GM21825 (cell line): ENCODE measurements at regions not wholly inside any gene's neighbourhood (a gene's known extent, or its start where the extent isn't known, plus 50 kb on each side); places are given as distances from the start of the nearest gene placed in this dataset.
"Not testable (repeated sequence)": the region's sequence is repeated elsewhere in the genome, so short reads cannot be mapped to it uniquely, and the experiment has no call there.

Source experiments
- ATAC-seq: cut with Tn5 transposase; IDR thresholded peaks from one replicate; pipeline ENCODE4 v1.9.1; 2021; ENCODE audit warnings: mild to moderate bottlenecking, moderate library complexity; ENCODE audit not compliant: unreplicated experiment

GRCh38 chr5:174612686-174613085, 111.7 kb upstream of the MSX2 start:
- no peak for ATAC-seq

- ATAC-seq = no peak
These were observed 109.8 kb upstream of the MSX2 start for GRCh38 chr5:174614500-174615135.

GRCh38 chr5:174616036-174616435, 108.3 kb upstream of the MSX2 start:
- ATAC-seq = no peak

- ATAC-seq = no peak
These were observed 107.1 kb upstream of the MSX2 start for GRCh38 chr5:174617285-174617684.

GRCh38 chr5:174617910-174618309, 106.5 kb upstream of the MSX2 start:
- no peak for ATAC-seq

- ATAC-seq = no peak
These were observed 105.8 kb upstream of the MSX2 start for GRCh38 chr5:174618589-174618988.

GRCh38 chr5:174622067-174622466, 102.3 kb upstream of the MSX2 start:
- no peak for ATAC-seq

- ATAC-seq = no peak
These were observed 101.4 kb upstream of the MSX2 start for GRCh38 chr5:174623018-174623417.

- ATAC-seq = no peak
These were observed 100.9 kb upstream of the MSX2 start for GRCh38 chr5:174623433-174624019.

GRCh38 chr5:174624733-174625522, 99.5 kb upstream of the MSX2 start:
- ATAC-seq = no peak

- no peak for ATAC-seq
These were observed 98.6 kb upstream of the MSX2 start for GRCh38 chr5:174625591-174626350.

- no peak for ATAC-seq
These were observed 97.9 kb upstream of the MSX2 start for GRCh38 chr5:174626369-174626920.

GRCh38 chr5:174636094-174636493, 88.3 kb upstream of the MSX2 start:
- ATAC-seq = no peak

GRCh38 chr5:174642816-174643405, 81.5 kb upstream of the MSX2 start:
- no peak for ATAC-seq

GRCh38 chr5:174644436-174644835, 79.9 kb upstream of the MSX2 start:
- no peak for ATAC-seq

- no peak for ATAC-seq
These were observed 79.5 kb upstream of the MSX2 start for GRCh38 chr5:174644923-174645322.

- no peak for ATAC-seq
These were observed 78.7 kb upstream of the MSX2 start for GRCh38 chr5:174645677-174646076.

GRCh38 chr5:174648618-174649017, 75.8 kb upstream of the MSX2 start:
- ATAC-seq = not testable (repeated sequence)

- no peak for ATAC-seq
These were observed 75.0 kb upstream of the MSX2 start for GRCh38 chr5:174649391-174649790.

GRCh38 chr5:174654442-174654841, 69.9 kb upstream of the MSX2 start:
- ATAC-seq = no peak

- ATAC-seq = no peak
These were observed 69.0 kb upstream of the MSX2 start for GRCh38 chr5:174655351-174655750.
